K562 (cell line): ENCODE measurements at regions not wholly inside any gene's neighbourhood (a gene's known extent, or its start where the extent isn't known, plus 50 kb on each side); places are given as distances from the start of the nearest gene placed in this dataset.

ENCODE experiments used
- CTCF ChIP-seq, 3 experiments: IDR thresholded peaks in 2 of 3; conservative IDR thresholded peaks in 1 of 3; 2 replicates each; pipeline ENCODE4 v1.5.1; 2011 to 2012; ENCODE audit warnings: low read length in 3 of 3, mild to moderate bottlenecking in 3 of 3, control low read depth in 2 of 3, improper control_type of control experiment in 1 of 3, inconsistent platforms in 1 of 3, low read depth in 1 of 3, mixed read lengths in 1 of 3, moderate library complexity in 1 of 3; ENCODE audit not compliant: insufficient read depth in 2 of 3
- EGR1 ChIP-seq: fragments of 450-650 bp; conservative IDR thresholded peaks from 2 replicates; pipeline ENCODE4 v1.6.1; 2017; ENCODE audit warnings: mild to moderate bottlenecking
- ELK3 ChIP-seq: fragments of 450-650 bp; formaldehyde crosslinking; IDR thresholded peaks from 2 replicates; pipeline ENCODE4 v1.4.0; 2020; ENCODE audit warnings: mild to moderate bottlenecking
- MECOM ChIP-seq: fragments of 250-450 bp; sonication (Bioruptor Pico); IDR thresholded peaks from 2 replicates; pipeline ENCODE4 v1.8.0; 2022; ENCODE audit warnings: inconsistent platforms
- SRSF3 ChIP-seq: fragments of 200-400 bp; formaldehyde crosslinking; IDR thresholded peaks from 2 replicates; pipeline ENCODE4 v1.6.1; 2016; ENCODE audit warnings: mild to moderate bottlenecking, low read length, moderate library complexity; ENCODE audit not compliant: insufficient read depth
- TGIF2 ChIP-seq: sonication (generic); formaldehyde crosslinking; IDR thresholded peaks from 2 replicates; pipeline ENCODE4 v1.8.1; 2022; ENCODE audit warnings: mild to moderate bottlenecking, missing genetic modification reagents, moderate library complexity
- ZBTB33 ChIP-seq: sonication (generic); formaldehyde crosslinking; IDR thresholded peaks from 2 replicates; pipeline ENCODE4 v1.8.1; 2023; ENCODE audit warnings: mild to moderate bottlenecking, missing genetic modification reagents
- ZFX ChIP-seq: sonication (generic); formaldehyde crosslinking; IDR thresholded peaks from 2 replicates; pipeline ENCODE4 v1.8.0; 2022; ENCODE audit warnings: mild to moderate bottlenecking, missing genetic modification reagents, moderate library complexity
- ZNF507 ChIP-seq: conservative IDR thresholded peaks from 2 replicates; pipeline ENCODE4 v1.6.1; 2017; ENCODE audit warnings: missing genetic modification characterization, missing compliant biosample characterization
- ZSCAN29 ChIP-seq: fragments of 450-650 bp; IDR thresholded peaks from 2 replicates; pipeline ENCODE4 v1.6.1; 2017
- TF ChIP-seq, protein P1 (sequence below): IDR thresholded peaks from 2 replicates; pipeline ENCODE4 v1.6.1; 2014; ENCODE audit warnings: antibody characterized with exemption

DNA sequence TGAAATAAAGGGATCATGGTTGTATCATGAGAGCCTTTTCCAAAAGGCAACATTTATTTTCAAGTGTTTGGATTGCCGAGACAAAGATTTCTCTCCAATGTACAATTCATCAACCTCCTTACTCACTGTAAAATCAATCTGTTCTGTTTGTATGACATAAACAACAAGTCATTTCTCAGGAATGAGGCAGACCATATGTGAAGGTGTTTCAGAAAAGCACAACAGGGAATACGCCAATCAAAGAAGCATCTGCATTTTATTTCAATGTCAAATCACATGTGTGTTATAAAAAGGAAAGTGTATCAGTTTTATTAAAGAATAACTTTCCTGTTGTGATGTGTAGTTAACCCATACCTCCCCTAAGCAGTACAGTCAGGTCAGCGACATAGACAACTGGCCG is 653.7 kb downstream of the TFAP2A start:
- no peak for TF ChIP-seq TGIF2
- no peak for TF ChIP-seq SRSF3
- TF ChIP-seq EGR1: no peak
- TF ChIP-seq, protein P1, sequence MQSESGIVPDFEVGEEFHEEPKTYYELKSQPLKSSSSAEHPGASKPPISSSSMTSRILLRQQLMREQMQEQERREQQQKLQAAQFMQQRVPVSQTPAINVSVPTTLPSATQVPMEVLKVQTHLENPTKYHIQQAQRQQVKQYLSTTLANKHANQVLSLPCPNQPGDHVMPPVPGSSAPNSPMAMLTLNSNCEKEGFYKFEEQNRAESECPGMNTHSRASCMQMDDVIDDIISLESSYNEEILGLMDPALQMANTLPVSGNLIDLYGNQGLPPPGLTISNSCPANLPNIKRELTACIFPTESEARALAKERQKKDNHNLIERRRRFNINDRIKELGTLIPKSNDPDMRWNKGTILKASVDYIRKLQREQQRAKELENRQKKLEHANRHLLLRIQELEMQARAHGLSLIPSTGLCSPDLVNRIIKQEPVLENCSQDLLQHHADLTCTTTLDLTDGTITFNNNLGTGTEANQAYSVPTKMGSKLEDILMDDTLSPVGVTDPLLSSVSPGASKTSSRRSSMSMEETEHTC: no peak
- no peak for TF ChIP-seq CTCF (IDR thresholded peaks at IDR 0.05 in 2 of 3, conservative IDR thresholded peaks at IDR 0.05 in 1 of 3; ENCODE audit: insufficient read depth in 2 of 3, low read depth in 1 of 3, low read length in 3 of 3)
- no peak for TF ChIP-seq ZBTB33 (CRISPR knock-in tag)
- TF ChIP-seq ZNF507 (tag): no peak
- TF ChIP-seq ZFX (CRISPR knock-in tag): no peak
- no peak for TF ChIP-seq ELK3 (CRISPR knock-in tag)
- TF ChIP-seq ZSCAN29: no peak
- no peak for TF ChIP-seq MECOM (CRISPR knock-in tag)
